ENCODE measurements at regions not wholly inside any gene's neighbourhood (a gene's known extent, or its start where the extent isn't known, plus 50 kb on each side); places are given as distances from the start of the nearest gene placed in this dataset.
"Not testable (repeated sequence)": the region's sequence is repeated elsewhere in the genome, so short reads cannot be mapped to it uniquely, and the experiment has no call there.

DNA sequence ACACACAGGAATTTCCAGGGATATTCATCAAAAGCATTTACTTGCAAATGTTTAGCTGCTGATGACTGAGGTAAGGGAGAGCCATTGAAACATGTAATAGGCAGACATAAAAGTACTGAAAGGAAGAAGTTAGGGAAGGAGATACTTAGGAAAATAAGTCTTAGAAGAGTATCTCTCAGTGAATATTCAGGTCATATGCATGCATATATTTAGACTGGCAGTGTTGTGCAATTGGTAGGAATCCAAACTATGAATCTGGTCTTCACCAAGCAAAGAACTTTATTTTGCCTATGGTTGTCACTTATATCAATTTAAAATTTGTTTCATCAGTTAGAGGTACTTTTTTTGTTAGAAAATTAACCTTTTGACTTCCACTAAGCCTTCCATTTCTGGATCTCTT, 1490.7 kb downstream of the SUCLG1 start:
- Mint-ChIP-seq H3K27ac (no peak overlapping the region), H3K4me1 (no peaks in the 10 kb centered on the region), H3K36me3 (no peaks in the 10 kb centered on the region), H3K9me3 (peaks cover 5 to 27% (median 18%) of the 10 kb centered on the region in 6 donors), H3K4me3 (no peak overlapping the region), H3K27me3 (ENCODE audit: low read depth in 3 of 3) (no peaks in the 10 kb centered on the region)
- DNase-seq, result no peak

DNA sequence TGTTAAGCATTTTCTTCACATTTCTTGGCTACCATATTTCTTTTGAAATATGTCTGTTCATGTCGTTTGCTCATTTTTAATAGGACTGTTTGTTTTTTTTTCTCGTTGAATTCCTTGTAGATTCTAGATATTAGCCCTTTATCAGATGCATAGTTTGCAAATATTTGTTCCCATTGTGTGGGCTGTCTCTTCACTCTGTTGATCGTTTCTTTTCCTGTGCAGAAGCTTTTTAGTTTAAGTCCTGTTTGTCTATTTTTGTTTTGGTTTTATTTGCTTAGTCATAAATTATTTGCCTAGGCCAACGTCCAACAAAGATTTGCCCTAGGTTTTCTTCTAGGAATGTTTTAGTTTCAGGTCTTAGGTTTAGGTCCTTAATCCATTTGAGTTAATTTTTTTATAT, 1494.7 kb downstream of the SUCLG1 start:
- H3K4me3 Mint-ChIP-seq, result no peak overlapping the region
- no peaks in the 10 kb centered on the region for H3K27me3 Mint-ChIP-seq (ENCODE audit: low read depth in 3 of 3)
- H3K36me3 Mint-ChIP-seq, result no peaks in the 10 kb centered on the region
- DNase-seq, result no peak
- H3K9me3 Mint-ChIP-seq, result peaks cover 2 to 29% (median 21%) of the 10 kb centered on the region in 6 donors
- H3K4me1 Mint-ChIP-seq, result no peaks in the 10 kb centered on the region
- H3K27ac Mint-ChIP-seq, result no peak overlapping the region

DNA sequence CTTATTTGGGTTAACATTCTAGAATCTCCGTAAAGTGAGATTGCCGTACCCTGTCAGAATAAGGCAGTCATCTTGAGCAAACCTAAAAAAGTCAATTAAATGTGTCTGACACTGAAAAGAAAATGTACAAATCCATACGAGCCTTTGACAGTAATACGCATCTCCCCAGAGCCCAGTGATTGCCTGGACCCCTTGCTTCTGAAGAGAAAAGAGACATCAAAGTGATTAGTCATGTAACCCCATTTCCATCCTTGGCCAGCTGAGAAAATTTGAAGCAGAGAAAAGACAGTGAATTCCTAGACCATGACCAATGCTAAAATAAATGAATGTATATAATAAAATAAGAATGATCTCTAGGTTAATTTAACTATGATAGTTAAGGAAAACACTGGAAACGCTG, 1499.4 kb downstream of the SUCLG1 start:
- H3K4me1 Mint-ChIP-seq, result no peaks in the 10 kb centered on the region
- H3K27ac Mint-ChIP-seq, result no peak overlapping the region
- no peaks in the 10 kb centered on the region for H3K27me3 Mint-ChIP-seq (ENCODE audit: low read depth in 3 of 3)
- no peak for DNase-seq
- H3K9me3 Mint-ChIP-seq, result peaks cover 0 to 31% (median 14%) of the 10 kb centered on the region in 6 donors
- no peak overlapping the region for H3K4me3 Mint-ChIP-seq
- peaks cover 0 to 2% (median 0%) of the 10 kb centered on the region in 3 donors for H3K36me3 Mint-ChIP-seq

DNA sequence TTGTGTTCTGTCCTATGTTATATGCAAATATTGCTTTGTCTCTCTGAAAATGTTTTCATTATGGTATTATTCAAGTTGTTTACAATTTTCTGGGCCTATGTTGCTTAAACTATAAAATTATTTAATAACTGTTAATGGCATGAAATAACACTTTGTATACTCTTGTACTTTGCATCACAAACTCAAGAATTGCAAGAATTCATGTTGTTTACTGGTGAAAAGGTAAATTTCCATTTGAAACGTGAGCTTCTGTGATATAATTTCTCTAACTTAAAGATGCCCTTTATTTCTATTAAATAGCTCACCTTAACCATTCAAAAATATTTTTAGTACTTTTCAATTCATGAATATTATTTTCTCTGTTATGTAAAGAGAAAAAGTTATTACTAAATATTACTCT, 1504.2 kb downstream of the SUCLG1 start:
- Mint-ChIP-seq H3K36me3 (peaks cover 0 to 2% (median 0%) of the 10 kb centered on the region in 3 donors), H3K9me3 (peaks cover 0 to 36% (median 6%) of the 10 kb centered on the region in 6 donors), H3K4me3 (no peak overlapping the region), H3K27me3 (ENCODE audit: low read depth in 3 of 3) (no peaks in the 10 kb centered on the region), H3K4me1 (no peaks in the 10 kb centered on the region), H3K27ac (no peak overlapping the region)
- no peak for DNase-seq

DNA sequence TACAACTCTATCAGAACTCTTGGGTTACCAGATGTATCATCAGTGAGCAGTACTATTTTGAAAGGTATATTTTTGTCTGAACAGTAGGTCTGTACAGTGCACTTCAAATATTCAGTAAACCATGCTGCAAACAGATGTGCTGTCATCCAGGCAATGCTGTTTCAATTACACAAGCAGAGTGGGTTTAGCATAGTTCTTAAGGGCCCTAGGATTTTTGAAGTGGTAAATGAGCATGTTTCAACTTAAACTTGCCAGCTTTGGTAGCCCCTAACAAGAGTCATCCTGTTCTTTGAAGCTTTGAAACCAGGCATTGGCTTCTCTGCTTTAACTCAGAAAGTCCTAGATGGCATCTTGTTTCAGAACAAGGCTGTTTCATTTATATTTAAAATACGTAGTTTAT, 1519.9 kb downstream of the SUCLG1 start:
- no peak overlapping the region for H3K27ac Mint-ChIP-seq
- H3K9me3 Mint-ChIP-seq, result peaks cover 5 to 47% (median 18%) of the 10 kb centered on the region in 6 donors
- H3K27me3 Mint-ChIP-seq (ENCODE audit: low read depth in 3 of 3), result peaks cover 0 to 2% (median 0%) of the 10 kb centered on the region in 3 donors
- no peaks in the 10 kb centered on the region for H3K36me3 Mint-ChIP-seq
- DNase-seq, result no peak
- H3K4me3 Mint-ChIP-seq, result no peak overlapping the region
- no peaks in the 10 kb centered on the region for H3K4me1 Mint-ChIP-seq

DNA sequence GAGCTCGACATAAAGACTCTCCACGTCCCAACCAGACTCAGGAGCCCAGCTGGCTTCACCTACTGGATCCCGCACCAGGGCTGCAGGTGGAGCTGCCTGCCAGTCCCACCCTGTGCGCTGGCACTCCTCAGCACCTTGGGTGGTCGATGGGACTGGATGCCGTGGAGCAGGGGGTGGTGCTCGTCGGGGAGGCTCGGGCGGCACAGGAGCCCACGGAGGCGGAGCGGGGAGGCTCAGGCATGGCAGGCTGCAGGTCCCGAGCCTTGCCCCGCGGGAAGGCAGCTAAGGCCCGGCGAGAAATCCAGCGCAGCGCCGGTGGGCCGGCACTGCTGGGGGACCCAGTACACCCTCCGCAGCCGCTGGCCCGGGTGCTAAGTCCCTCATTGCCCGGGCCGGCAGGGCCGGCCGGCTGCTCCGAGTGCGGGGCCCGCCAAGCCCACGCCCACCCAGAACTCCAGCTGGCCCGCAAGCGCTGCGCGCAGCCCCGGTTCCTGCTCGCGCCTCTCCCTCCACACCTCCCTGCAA, 1520.7 kb downstream of the SUCLG1 start:
- H3K9me3 Mint-ChIP-seq, result peaks cover 5 to 49% (median 16%) of the 10 kb centered on the region in 6 donors
- not testable (repeated sequence) for H3K27ac Mint-ChIP-seq; H3K4me3 Mint-ChIP-seq; H3K36me3 Mint-ChIP-seq; H3K27me3 Mint-ChIP-seq (ENCODE audit: low read depth in 3 of 3); H3K4me1 Mint-ChIP-seq; DNase-seq

DNA sequence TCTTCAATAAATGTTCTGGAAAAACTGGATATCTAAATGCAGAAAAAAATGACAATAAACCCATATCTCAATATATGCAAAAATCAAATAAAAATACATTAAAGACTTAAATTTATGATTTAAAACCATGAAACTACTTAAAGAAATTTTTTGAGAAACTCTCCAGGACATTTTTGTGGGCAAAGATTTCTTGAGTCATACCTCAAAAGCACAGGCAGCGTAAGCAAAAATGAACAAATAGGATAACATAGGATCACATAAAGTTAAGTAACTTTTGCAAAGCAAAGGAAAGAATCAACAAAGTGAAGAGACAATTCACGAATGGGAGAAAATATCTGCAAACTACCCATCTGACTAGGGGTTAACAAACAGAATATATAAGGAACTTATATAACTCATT, 1545.5 kb downstream of the SUCLG1 start:
- no peaks in the 10 kb centered on the region for H3K36me3 Mint-ChIP-seq
- H3K4me1 Mint-ChIP-seq, result no peaks in the 10 kb centered on the region
- peaks cover 8 to 44% (median 16%) of the 10 kb centered on the region in 6 donors for H3K9me3 Mint-ChIP-seq
- peaks cover 0 to 2% (median 0%) of the 10 kb centered on the region in 3 donors for H3K27me3 Mint-ChIP-seq (ENCODE audit: low read depth in 3 of 3)
- H3K27ac Mint-ChIP-seq, result no peak overlapping the region
- no peak overlapping the region for H3K4me3 Mint-ChIP-seq
- no peak for DNase-seq

DNA sequence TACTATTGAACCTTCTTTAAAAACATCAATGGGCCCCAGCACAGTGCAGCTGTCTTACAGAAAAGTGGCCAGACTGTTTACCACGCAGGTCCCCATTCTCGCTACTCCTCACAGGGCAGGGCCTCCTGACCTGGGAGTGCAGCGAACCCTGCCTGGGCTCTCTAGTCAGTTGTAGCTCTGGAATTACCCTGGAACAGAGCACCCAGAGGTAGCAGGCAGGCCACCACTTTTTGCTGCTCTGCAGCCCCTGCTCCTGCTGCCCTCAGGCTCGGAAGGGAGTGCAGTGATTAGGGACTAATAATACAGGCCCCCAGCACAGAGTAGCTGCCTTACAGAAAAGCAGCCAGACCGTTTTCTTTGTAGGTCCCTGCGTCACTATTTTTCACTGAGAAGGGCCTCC, 1563.0 kb downstream of the SUCLG1 start:
- H3K27ac Mint-ChIP-seq, result no peak overlapping the region
- H3K4me3 Mint-ChIP-seq, result no peak overlapping the region
- no peaks in the 10 kb centered on the region for H3K4me1 Mint-ChIP-seq
- H3K36me3 Mint-ChIP-seq, result no peaks in the 10 kb centered on the region
- no peak for DNase-seq
- peaks cover 0 to 4% (median 0%) of the 10 kb centered on the region in 3 donors for H3K27me3 Mint-ChIP-seq (ENCODE audit: low read depth in 3 of 3)
- peaks cover 2 to 46% (median 15%) of the 10 kb centered on the region in 6 donors for H3K9me3 Mint-ChIP-seq

DNA sequence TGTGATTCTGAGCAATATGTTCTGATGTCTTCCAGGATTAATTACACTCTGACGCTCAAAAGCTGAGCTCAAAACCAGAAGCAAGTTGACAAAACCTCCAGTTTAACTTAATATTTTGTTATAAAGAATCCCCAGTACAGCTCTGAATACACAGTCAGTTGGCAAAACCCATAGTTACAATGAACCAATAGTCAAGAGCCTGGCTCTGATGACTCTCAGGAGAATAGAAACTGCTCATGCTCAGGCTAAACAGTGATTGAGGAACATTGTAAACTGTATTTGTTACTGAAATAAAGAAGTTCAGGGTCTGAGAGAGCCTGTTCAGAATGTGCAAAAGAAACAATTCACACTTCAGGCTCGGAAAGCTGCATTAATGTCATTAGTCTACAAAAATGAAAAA, 1565.9 kb downstream of the SUCLG1 start:
- H3K4me1 Mint-ChIP-seq, result no peaks in the 10 kb centered on the region
- H3K27me3 Mint-ChIP-seq (ENCODE audit: low read depth in 3 of 3), result peaks cover 0 to 4% (median 0%) of the 10 kb centered on the region in 3 donors
- H3K9me3 Mint-ChIP-seq, result peaks cover 0 to 34% (median 9%) of the 10 kb centered on the region in 6 donors
- H3K27ac Mint-ChIP-seq, result no peak overlapping the region
- no peak for DNase-seq
- H3K36me3 Mint-ChIP-seq, result no peaks in the 10 kb centered on the region
- no peak overlapping the region for H3K4me3 Mint-ChIP-seq

DNA sequence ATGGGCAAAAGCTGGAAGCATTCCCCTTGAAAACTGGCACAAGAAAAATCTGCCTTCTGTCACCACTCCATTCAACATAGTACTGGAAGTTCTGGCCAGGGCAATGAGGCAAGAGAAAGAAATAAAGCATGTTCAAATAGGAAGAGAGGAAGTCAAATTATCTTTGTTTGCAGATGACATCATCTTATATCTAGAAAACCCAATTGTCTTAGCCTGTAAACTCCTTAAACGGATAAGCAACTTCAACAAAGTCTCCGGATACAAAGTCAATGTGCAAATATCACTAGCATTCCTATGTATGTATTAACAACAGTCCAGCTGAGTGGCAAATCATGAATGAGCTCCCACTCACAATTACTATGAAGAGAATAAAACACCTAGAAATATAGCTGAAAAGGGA, 1579.3 kb downstream of the SUCLG1 start:
- H3K27me3 Mint-ChIP-seq (ENCODE audit: low read depth in 3 of 3), result peaks cover 0 to 2% (median 0%) of the 10 kb centered on the region in 3 donors
- peaks cover 9 to 64% (median 32%) of the 10 kb centered on the region in 6 donors for H3K9me3 Mint-ChIP-seq
- no peak overlapping the region for H3K27ac Mint-ChIP-seq
- no peak overlapping the region for H3K4me3 Mint-ChIP-seq
- no peaks in the 10 kb centered on the region for H3K4me1 Mint-ChIP-seq
- no peak for DNase-seq
- no peaks in the 10 kb centered on the region for H3K36me3 Mint-ChIP-seq

DNA sequence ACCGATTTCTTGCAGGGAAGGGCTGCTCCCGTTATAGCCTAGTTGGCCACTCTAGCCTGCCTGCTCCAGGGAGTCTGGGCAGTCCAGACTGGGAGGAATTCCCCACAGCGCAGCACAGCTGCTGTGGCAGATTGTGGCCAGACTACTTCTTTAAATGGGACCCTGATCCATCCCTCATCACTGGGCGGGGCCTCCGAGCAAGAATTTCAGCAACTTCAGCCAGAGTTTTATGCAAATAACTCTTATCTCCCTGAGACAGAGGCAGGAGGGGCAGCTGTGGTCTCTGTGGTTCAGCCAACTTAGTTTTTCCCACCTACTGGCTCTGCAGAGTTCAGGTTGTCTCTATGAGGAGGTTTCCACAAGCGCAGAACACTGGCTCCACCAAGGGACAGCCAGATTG, 1583.2 kb downstream of the SUCLG1 start:
- H3K36me3 Mint-ChIP-seq, result no peaks in the 10 kb centered on the region
- H3K27me3 Mint-ChIP-seq (ENCODE audit: low read depth in 3 of 3), result peaks cover 0 to 2% (median 0%) of the 10 kb centered on the region in 3 donors
- DNase-seq, result no peak
- no peak overlapping the region for H3K27ac Mint-ChIP-seq
- no peaks in the 10 kb centered on the region for H3K4me1 Mint-ChIP-seq
- H3K9me3 Mint-ChIP-seq, result peaks cover 10 to 89% (median 44%) of the 10 kb centered on the region in 6 donors
- no peak overlapping the region for H3K4me3 Mint-ChIP-seq

DNA sequence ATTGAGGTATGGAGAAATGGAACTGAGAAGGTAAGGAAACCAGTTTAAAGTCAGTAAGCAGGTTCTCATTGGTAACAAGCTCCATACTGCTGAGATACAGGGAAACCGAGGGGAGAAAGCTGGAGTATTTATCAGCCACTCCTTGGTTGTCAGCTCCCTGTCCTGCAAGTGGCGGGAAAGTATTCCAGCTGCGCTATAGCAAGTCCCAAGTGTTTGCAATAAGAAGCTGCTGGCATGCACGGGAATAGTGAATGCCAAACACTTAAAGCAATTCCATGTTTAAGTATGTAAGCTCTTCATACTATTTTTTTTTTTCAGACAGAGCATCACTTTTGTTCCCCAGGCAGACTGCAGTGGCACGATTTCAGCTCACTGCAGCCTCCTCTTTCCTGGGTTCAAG, 1601.1 kb downstream of the SUCLG1 start:
- no peak overlapping the region for H3K27ac Mint-ChIP-seq
- H3K9me3 Mint-ChIP-seq, result peaks cover 4 to 41% (median 26%) of the 10 kb centered on the region in 6 donors
- DNase-seq, result no peak
- H3K27me3 Mint-ChIP-seq (ENCODE audit: low read depth in 3 of 3), result peaks cover 0 to 3% (median 0%) of the 10 kb centered on the region in 3 donors
- no peak overlapping the region for H3K4me3 Mint-ChIP-seq
- H3K36me3 Mint-ChIP-seq, result no peaks in the 10 kb centered on the region
- no peaks in the 10 kb centered on the region for H3K4me1 Mint-ChIP-seq

DNA sequence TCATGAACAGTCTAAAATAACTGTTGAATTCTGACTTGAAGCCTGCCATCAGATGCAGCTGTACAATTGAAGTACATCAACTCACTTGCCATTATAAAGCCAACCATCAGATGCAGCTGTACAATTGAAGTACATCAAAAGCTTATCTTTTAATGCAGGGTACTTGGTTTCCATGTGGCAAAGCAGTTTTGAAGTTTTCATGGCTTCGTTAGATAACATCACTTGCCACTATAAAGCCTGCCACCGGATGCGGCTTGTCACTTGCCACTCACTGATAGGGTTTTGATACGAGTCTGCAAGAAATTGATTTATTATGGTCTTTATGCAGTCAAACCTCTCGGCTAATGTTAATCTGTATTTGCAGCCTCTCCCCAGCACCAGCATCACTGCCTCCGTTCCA, 1605.8 kb downstream of the SUCLG1 start:
- H3K36me3 Mint-ChIP-seq, result no peaks in the 10 kb centered on the region
- peaks cover 4 to 41% (median 17%) of the 10 kb centered on the region in 6 donors for H3K9me3 Mint-ChIP-seq
- H3K27ac Mint-ChIP-seq, result no peak overlapping the region
- H3K4me3 Mint-ChIP-seq, result no peak overlapping the region
- no peak for DNase-seq
- H3K27me3 Mint-ChIP-seq (ENCODE audit: low read depth in 3 of 3), result peaks cover 0 to 3% (median 0%) of the 10 kb centered on the region in 3 donors
- H3K4me1 Mint-ChIP-seq, result no peaks in the 10 kb centered on the region

DNA sequence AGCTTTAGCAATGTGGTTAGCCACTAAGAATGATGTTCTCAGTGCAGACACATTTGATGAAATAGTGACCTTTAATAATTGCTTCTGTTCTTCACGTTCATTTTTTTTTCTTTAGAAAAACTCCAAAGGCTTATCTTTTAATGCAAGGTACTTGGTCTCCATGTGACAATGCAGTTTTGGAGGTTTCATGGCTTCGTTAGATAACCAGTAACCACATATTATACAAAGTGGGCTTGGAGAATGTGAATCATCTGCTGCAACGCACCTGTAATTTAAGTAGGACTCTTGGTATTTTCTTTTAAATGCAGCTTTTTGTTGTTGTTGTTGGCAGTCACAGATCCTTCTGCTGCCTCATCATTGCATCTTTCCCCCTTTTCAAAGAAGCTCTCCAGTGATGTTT, 1606.3 kb downstream of the SUCLG1 start:
- Mint-ChIP-seq H3K27ac (no peak overlapping the region), H3K4me1 (no peaks in the 10 kb centered on the region), H3K4me3 (no peak overlapping the region), H3K9me3 (peaks cover 4 to 46% (median 17%) of the 10 kb centered on the region in 6 donors), H3K27me3 (ENCODE audit: low read depth in 3 of 3) (peaks cover 0 to 3% (median 0%) of the 10 kb centered on the region in 3 donors), H3K36me3 (no peaks in the 10 kb centered on the region)
- DNase-seq, result no peak

DNA sequence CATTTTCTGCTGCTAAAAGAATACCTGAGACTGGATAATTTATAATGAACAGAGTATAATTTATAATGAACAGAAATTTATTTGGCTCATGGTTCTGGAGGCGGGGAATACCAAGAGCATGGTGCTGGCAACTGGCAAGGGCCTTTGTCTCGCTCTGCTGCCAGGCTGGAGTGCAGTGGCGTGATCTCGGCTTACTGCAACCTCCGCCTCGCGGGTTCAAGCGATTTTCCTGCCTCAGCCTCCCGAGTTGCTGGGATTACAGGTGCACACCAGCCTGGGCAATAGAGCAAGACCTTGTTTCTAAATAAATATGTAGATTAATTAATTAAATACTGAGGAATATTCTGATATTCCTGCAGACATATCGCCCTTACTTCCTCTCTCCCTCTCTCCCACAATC, 1610.8 kb downstream of the SUCLG1 start:
- Mint-ChIP-seq H3K27me3 (ENCODE audit: low read depth in 3 of 3) (peaks cover 0 to 2% (median 0%) of the 10 kb centered on the region in 3 donors), H3K4me1 (no peaks in the 10 kb centered on the region), H3K36me3 (no peaks in the 10 kb centered on the region), H3K9me3 (peaks cover 3 to 50% (median 11%) of the 10 kb centered on the region in 6 donors), H3K27ac (no peak overlapping the region), H3K4me3 (no peak overlapping the region)
- DNase-seq, result no peak
